ENCODE measurements at regions not wholly inside any gene's neighbourhood (a gene's known extent, or its start where the extent isn't known, plus 50 kb on each side); places are given as distances from the start of the nearest gene placed in this dataset.
"Not testable (repeated sequence)": the region's sequence is repeated elsewhere in the genome, so short reads cannot be mapped to it uniquely, and the experiment has no call there.

DNA sequence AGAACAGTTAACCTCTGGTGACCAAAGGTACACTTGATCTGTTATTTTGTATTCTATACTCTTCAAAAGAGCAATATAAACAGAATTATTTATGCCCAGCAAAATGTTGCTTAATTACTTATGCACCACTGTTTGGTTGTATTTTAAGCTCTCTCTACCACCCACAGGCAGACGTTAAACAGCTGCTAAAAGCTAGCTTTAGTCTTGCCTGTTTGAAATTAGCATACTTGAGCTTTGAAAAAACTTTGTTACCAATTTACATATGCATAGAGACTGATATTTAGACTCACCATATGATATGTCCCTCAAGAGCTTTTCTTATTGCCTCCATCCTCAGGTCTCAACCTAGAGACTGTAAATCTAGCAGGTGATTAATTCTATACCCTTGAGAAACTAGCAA is 426.9 kb downstream of the NR4A2 start:
- no peak for DNase-seq

DNA sequence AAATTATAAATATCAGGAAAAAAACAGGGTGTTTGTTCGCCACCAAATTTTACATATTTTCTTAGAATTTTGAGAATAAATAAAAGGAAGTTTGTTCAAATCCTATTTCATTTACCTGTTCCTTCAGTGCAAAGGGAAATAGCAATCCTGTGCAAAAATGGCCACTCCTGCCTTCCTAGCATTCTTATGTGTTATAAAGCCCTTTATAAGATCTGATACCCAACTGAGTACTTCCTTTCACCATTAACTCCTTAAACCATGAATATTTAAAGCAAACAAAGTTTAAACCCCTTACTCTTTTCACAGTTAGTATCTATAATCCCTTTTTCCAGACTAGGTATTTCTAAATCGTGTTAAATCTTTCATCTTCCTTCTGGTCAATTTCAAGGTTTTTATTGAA is 427.8 kb downstream of the NR4A2 start:
- DNase-seq, result no peak

DNA sequence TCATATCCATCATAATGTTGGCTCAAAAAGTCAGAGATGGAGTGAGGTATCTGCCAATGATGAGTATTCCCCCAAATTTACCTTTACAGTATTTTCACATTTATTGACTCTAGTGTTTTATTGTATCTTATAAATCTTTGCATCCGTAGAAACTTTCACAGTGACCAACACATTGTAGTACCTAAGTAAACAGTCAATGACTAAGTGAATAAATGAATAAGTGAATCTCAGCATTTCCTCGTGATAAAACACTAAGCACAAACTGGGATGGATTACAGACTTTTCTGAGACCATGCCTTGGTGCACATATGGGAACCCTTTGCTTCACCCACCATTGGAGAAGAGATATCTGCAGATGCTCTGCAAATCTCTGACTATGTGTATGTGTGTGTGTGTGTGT is 429.9 kb downstream of the NR4A2 start:
- no peak for DNase-seq

DNA sequence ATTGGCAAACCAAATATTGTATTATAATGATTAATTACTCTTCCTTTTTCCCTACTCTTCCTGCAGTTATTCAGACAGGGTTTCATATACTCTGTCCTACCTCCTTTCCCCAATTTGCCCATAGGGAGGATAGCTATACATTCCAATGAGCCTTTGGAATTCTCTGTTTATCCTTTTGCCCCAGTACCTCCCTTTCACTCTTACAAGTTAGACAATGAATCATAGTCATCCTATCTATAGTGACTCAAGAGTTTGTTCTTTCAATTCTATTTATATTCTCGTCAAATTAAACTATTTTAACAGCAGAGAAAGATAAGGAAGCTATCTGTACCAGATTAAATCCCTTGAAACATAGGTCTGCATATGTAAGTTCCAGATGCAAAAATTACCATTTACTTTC is 437.5 kb downstream of the NR4A2 start:
- no peak for DNase-seq

DNA sequence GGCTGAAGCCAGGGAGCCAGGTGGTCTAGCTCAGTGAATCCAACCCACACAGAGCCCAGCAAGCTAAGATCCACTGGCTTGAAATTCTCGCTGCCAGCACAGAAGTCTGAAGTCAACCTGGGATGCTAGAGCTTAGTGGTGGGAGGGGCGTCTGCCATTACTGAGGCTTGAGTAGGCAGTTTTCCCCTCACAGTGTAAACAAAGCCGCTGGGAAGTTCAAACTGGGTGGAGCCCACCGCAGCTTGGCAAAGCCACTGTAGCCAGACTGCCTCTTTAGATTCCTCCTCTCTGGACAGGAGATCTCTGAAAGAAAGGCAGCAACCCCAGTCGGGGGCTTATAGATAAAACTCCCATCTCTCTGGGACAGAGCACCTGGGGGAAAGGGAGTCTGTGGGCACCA is 452.1 kb downstream of the NR4A2 start:
- DNase-seq, result not testable (repeated sequence)

DNA sequence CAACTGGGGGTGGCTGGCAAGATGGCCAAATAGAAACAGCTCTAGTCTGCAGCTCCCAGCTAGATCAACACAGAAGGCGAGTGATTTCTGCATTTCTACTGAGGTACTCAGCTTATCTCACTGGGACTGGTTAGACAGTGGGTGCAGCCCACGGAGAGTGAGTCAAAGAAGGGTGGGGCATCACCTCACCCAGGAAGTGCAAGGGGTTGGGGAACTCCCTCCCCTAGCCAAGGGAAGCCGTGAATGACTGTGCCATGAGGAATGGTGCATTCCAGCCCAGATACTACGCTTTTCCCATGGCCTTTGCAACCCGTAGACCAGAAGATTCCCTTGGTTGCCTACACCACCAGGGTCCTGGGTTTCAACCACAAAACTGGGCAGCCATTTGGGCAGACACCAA is 452.6 kb downstream of the NR4A2 start:
- DNase-seq, result not testable (repeated sequence)

DNA sequence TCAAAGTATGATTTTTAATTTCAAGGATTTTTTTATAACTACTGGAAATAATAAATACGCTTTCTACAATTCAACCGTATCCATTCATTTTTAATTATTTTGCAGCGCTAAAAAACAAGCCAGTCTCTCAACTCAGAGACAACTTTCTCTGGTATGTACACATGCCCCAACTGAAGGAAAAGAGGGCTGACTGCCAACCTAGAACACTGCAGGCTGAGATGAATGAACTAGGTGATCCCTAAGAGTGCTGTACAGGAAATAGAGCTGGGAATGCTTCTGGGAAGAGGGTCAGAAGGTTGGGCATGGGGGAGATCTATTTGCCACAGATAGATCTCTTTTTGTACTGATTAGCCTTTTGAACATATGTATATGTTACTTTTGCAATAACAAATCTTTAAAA is 460.1 kb downstream of the NR4A2 start:
- DNase-seq, result no peak

DNA sequence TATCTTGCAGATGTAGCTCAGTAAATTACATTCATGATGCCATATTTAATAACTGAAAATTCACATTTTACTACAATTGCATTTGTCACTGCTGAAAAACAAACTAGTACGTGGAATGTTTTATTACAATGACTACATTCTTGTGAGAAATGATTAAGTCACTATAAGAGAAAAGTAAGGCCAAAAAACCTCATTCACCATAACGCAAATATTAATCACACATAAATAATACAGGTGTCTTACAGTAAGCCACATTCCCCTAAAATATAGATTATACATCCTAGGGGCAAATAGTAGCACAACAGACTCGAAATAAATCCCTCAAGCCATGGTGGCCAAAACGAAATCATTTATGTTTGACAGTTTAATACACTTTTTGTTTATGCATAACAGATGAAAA is 460.6 kb downstream of the NR4A2 start:
- no peak for DNase-seq

DNA sequence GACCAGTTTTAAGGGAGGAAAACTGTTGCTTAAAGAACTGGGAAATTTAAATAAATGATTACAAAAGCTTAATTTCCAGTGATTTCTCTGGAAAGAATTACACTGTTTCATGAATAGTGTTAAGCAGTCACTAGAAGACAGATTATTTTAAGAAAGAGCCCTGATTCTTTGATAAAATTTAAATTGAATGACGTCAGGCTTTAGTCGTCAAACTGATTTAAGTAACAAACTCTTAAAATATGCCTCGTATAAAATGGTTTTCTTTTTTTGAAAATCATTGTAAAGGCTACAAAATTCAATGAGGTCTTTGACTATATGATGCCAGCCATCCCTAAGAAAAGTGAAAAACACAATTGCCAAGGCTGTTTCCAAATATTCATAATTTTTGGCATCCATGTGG is 465.0 kb downstream of the NR4A2 start:
- DNase-seq, result no peak

DNA sequence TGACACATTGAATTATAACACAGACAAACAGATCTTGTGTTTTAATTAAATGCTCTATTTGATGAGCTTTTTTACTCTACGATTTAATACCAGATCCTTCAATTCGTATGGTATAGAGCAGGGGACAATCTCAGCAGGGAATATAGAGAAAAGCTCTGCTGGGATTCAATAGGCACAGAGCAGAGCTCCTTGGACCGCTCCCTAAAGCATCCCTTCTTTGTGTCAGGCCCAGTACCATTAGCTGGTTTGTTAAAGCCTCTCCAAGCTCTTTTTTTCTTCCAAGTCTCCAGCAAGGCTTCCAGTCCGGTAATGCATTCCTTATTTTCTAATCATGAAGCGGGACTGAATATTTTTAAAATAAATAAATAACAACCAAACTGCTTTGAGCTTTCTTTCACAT is 466.0 kb downstream of the NR4A2 start:
- DNase-seq, result no peak

DNA sequence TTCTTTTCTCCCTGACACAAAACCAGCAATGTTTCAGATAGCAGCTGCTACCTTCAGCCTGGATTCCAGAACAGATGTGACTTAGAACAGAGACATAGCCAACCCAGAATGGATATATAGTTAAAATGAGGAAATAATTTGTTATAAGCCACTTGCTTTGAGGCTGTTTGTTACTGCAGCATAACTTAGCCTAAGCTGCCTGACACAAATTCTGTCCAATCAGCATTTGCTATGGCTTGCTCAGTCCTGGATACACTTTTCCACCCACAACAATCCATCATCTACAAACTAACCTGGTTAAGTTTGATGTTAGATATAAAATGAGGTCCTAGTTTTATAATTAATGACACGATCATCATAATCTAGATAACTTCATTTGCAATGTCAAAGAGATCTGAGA is 480.4 kb downstream of the NR4A2 start:
- no peak for DNase-seq

DNA sequence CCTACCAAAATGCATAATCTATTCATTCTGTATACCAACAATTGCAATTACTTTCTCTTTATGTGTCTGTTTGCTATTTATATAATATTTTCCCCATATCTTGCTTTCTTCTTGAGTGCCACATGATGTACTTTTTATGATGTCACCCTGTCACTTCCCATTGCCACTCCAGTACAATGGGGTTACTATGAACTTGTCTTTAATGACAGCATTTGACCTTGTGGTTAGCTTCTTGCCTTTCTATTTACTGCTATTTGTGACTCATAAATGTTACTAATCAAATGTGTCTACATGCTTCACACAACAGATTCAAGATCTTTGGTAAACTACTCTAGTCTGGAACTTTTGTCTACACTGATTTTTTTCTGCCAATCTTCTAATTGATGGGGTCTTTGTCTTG is 486.3 kb downstream of the NR4A2 start:
- DNase-seq, result no peak

DNA sequence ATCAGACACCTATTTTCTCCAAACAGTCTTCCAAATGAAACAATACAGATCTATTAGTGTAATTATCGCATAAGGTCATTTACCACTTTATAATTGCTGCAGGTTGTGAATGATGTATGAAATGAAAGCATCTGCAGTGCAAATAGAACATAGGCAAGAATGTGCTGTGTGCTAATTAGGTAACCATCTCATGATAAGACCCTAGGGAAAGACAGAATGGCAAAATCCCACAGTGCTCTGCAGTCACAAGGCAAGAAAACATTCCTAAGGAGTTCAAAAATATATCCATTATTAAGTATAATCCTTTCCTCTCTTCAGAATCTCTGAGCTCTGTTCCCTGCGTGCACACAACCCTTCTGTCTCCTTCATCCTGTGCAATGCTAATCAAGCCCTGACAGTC is 488.1 kb downstream of the NR4A2 start:
- no peak for DNase-seq

DNA sequence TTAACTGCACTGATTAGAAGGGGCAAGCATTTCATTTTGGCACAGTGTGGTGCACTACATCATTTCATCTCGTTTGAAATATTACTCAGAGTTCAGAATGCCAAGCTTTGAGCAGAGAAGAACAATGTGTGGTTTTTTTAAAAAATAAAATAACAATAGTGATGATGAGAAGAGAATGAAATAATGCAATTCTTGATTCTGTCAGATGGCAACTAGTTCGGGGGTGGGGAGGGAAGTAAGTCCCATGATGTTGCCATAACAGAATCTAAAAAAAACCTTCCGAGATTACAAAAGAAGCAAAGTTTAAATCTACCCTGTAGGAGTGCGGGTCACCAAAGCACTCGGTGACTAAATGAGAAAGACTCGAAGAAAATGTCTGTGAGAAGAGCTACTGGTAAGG is 490.4 kb downstream of the NR4A2 start:
- DNase-seq, result no peak

DNA sequence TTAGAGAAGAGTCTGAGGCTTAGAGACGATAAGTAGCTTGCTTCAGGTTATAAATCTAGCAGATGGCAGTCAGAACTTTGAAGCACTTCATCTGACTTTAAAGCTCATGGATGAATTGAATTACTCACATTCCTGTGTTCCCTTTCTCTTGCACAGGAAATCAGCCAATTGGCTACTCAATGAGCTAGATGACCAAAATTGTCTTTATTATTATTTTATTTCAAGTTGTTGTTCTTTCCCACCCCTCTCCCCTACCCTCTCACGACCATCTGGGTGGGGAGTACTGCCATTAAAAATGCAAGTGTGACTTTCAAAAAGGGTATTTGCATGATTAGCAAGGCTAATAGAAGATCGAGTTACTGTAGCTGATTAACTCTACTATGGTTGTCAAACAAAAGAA is 491.1 kb downstream of the NR4A2 start:
- DNase-seq, result no peak

DNA sequence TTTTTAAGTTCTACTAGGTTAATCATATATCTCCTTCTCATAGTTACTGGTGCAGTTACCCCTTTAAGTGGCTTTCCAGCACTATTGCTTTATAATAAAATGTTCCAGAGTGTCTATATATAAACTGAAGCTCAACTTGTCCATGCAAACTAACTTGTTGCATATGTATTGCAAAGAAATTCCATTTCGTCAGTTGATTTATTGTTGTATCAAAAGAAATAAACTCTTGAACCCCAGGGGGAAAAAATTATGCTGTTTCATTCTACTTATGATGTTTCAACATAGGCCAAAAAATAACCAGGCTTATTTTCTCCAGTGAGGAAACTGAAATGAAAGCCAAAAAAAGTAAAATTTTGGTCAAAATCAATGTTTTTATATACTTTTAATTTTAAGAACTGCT is 491.9 kb downstream of the NR4A2 start:
- DNase-seq, result no peak

DNA sequence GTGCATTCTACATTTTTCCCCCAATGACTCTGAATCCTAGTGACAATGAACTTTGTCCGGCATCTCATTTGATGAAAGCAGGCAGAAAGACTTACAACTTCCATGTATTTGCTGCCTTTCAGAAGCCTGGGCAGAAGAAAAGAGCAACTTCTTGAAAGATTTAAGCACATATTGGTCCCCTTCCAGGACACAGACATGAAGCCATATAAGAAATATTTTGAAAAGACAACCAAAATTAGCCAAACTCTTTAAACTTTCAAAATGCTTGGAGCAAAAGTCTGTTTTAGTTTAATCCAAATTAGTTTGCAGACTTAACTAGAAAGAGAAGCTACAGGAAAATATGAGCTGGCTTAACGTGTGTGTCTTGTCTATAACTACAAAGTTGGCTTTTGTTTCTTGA is 492.5 kb downstream of the NR4A2 start:
- DNase-seq, result no peak

DNA sequence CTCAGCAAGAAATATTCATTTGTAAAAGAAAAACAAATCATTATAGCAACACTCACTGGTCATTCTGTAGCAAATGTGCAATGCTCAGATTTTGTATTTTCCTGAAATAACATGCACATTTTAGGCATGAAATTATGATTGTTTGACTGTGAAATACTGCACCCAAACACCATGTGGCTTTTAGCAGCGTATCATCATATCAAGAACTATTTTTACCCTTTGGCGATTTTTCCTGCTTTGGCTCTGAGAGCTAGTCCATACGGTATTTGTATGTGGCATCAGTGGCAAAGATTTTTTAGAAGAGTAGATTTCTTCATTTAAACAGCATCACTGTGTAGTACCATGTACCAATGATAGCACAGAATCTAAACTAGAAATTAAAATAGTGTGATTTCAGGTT is 493.1 kb downstream of the NR4A2 start:
- DNase-seq, result no peak

DNA sequence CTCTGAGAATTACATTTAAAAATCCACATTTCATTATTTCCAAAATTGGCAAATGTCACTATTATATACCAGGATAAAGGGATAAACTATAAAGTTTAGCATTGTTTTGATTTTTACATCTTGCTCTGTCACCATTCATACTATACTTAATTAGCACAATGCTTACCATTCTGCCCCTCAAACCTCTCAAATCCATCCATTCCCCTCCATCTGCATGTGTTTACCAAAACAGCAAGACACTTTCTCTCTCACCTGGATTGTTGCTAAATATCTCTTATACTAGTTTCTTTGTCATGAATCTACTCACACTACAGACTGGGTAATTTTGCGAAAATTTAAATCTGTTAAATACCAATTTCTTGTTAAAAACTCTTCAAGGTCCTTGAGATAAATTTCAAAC is 496.1 kb downstream of the NR4A2 start:
- DNase-seq, result no peak

DNA sequence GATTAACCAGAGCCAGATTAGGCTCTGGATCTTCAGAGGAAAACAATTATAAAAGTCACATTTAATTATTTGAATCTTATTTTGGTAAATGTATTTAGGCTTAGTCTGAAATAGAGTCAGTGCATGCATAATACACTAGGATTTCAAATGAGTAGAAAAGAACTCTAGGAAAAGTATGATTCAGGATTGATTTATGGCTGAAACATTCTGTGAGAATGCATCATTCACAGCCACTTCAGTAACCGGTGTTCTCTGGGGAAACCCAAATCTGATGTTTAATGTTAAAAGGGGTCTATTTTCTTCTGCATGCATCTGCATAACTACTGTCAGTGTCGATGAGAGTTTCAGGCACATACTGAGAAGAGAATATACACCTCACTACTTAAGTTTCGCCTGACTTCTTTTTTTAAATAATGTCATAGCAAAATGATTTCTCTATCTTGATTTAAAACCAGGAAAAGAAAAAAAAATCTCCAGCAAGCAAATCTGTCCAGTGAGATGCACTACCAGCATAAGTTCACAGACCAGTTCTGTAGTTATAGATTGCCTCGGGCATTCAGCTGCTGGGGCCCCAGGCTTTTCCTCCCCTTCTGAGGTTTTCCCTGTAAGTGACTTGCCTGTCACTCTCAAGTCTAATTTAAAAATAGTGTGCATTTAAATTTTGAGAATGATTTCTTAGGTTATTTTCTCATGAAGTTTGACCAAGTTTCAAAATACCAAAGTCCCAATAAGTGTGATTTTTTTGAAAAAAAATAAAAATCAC is 501.5 kb downstream of the NR4A2 start:
- DNase-seq, result no peak

DNA sequence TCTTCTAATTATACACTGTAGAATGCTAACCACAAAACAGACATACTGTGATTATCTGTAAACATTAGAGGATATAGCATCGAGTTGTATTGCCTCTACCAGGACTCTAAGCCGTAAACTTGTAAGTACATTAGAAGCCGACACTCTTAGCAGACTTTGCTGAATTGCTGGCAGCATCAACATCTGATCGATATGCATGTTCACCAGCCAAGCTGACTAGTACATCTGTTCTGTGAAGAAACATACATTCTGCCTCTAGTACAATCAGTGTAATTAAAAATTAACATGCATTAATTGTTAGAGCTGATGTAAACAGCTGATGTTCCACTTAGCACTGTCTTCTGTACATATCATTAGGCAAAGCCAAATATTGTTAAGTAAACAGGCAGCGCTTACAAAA is 502.2 kb downstream of the NR4A2 start:
- no peak for DNase-seq

DNA sequence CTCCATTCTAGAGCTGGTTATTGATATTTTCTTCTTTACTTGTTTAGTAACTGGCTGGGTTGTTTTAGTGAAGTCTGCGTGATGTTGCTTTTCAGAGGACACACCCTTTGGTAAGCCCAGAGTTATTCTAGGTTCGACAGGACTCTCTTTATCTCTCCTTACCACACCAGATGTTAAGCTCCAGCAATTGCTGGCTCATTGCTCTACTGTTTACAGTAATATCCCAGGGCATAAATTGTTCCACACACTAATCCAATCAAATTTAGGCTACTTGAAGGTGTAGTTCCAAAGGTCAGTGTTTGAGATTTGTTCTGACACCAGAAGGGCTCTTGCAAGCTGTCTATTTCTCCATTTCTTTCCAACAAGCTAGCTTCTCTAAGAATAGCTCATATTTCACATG is 506.6 kb downstream of the NR4A2 start:
- DNase-seq, result no peak

DNA sequence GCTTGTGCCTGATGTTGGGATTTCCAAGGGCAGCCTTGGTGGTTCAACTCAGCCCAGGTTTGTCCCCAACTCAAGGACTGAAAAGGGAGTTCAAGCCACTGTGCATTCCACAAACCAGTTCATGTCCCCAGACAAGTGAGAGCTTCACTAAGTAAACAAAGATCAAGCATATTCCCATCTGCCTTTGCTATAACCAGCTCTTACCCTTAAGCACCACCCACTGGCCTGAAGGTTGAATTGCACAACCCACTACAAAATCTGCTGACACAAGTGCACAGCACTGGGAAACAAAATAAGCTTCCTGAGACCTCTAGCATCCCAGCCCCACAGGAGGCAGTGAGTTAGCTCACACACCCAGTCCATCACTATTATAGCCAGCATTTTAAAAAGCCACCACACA is 516.7 kb downstream of the NR4A2 start:
- no peak for DNase-seq

DNA sequence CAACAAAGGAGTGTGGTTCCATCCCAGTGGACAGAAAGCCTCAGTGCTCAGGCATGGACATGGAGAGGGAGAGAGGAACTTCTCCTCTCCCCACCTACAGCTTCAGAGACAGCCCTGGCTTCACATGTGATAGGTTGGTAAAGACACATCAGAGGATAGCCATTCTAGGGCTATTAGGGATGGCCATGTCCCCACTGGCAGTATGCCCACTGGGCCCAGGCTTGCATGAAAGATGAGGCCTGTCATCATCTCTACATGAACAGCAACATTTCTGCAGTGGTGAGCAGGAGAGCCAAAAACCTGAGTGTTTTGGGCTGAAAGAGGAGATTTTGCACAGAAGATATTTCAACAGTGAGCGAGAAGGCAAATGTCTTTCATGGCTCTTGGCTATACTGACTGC is 517.2 kb downstream of the NR4A2 start:
- DNase-seq, result no peak

DNA sequence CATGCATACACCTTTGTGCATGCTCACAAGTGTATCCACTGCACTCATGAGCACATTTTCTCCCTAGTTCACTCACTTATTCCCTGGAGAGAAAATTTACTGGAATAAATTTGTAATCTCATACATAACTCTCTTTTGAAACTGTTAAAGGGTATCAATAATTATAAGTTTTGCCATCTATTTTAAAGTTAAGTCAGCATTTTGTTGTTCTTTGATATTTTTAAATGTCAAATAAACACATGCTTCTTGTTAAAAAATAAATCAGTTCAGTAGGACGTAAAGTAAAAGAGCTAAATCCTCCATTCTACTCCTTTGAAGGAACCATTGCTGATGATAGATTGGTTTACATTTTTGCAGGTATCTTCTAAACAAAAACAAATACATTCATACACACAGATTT is 522.1 kb downstream of the NR4A2 start:
- no peak for DNase-seq

Data from right lung (tissue), 2 donors.